HL-60 (cell line): ENCODE measurements at regions not wholly inside any gene's neighbourhood (a gene's known extent, or its start where the extent isn't known, plus 50 kb on each side); places are given as distances from the start of the nearest gene placed in this dataset.

Source experiments
- DNase-seq, 2 experiments: peaks; one replicate each; pipeline ENCODE4 v3.0.0-alpha.2; 2010 to 2020; ENCODE audit warnings: low read depth in 1 of 2, low spot score in 1 of 2
- H3K27ac ChIP-seq: fragments of 250-450 bp; sonication (Bioruptor Pico); replicated peaks from 2 replicates; pipeline ENCODE4 v1.5.1; 2020; ENCODE audit warnings: mild to moderate bottlenecking, moderate library complexity
- H3K27me3 ChIP-seq: fragments of 250-450 bp; sonication (Bioruptor Pico); 2 replicates; pipeline ENCODE4 v1.5.1; 2021; ENCODE audit warnings: mild to moderate bottlenecking, moderate library complexity; ENCODE audit not compliant: insufficient read depth, poor library complexity, severe bottlenecking
- H3K4me3 ChIP-seq: replicated peaks from 2 replicates; pipeline ENCODE4 v1.5.1; 2011; ENCODE audit warnings: mild to moderate bottlenecking, control low read depth, low read length; ENCODE audit not compliant: insufficient read depth
- CTCF ChIP-seq: IDR thresholded peaks from one replicate; pipeline ENCODE4 v1.5.1; 2011; ENCODE audit warnings: low read length, control low read depth, inconsistent platforms; ENCODE audit not compliant: insufficient read depth
- GABPA ChIP-seq: IDR thresholded peaks from 2 replicates; pipeline ENCODE4 v1.6.1; 2012; ENCODE audit warnings: low read depth
- POLR2AphosphoS5 ChIP-seq: IDR thresholded peaks from 2 replicates; pipeline ENCODE4 v1.6.1; 2012; ENCODE audit warnings: low read depth
- REST ChIP-seq: IDR thresholded peaks from 2 replicates; pipeline ENCODE4 v1.6.1; 2012; ENCODE audit warnings: low read depth; ENCODE audit not compliant: insufficient replicate concordance
- SPI1 ChIP-seq: IDR thresholded peaks from 2 replicates; pipeline ENCODE4 v1.6.1; 2012; ENCODE audit warnings: low read depth, mild to moderate bottlenecking, borderline replicate concordance

- no peaks in the 10 kb centered on the region for H3K27me3 ChIP-seq
- no peak for DNase-seq
- no peak overlapping the region for H3K4me3 ChIP-seq
- TF ChIP-seq GABPA (no peak), CTCF (no peak), POLR2AphosphoS5 (no peak), REST (no peak), SPI1 (no peak)
- no peak overlapping the region for H3K27ac ChIP-seq
Measured at GRCh38 chr7:9028012-9028411, 594.6 kb downstream of the NXPH1 start.

- no peaks in the 10 kb centered on the region for H3K27me3 ChIP-seq
- TF ChIP-seq SPI1 (no peak), POLR2AphosphoS5 (no peak), REST (no peak), GABPA (no peak), CTCF (no peak)
- no peak for DNase-seq
- H3K4me3 ChIP-seq: no peak overlapping the region
- H3K27ac ChIP-seq: no peak overlapping the region
Measured at GRCh38 chr7:9029681-9030530, 596.5 kb downstream of the NXPH1 start.

- no peak for TF ChIP-seq CTCF
- TF ChIP-seq POLR2AphosphoS5: no peak
- no peak for TF ChIP-seq GABPA
- no peaks in the 10 kb centered on the region for H3K27me3 ChIP-seq
- no peak overlapping the region for H3K4me3 ChIP-seq
- no peak overlapping the region for H3K27ac ChIP-seq
- no peak for DNase-seq
Measured at GRCh38 chr7:9030976-9031375, 597.6 kb downstream of the NXPH1 start.
